NOMO-1 (cell line): ENCODE measurements at regions not wholly inside any gene's neighbourhood (a gene's known extent, or its start where the extent isn't known, plus 50 kb on each side); places are given as distances from the start of the nearest gene placed in this dataset.
"Not testable (repeated sequence)": the region's sequence is repeated elsewhere in the genome, so short reads cannot be mapped to it uniquely, and the experiment has no call there.

ENCODE experiments used
- DNase-seq, 2 experiments: peaks; one replicate each; lab custom pipeline; 2025; ENCODE audit not compliant: unreplicated experiment in 2 of 2; lab: John Stamatoyannopoulos, UW

DNA sequence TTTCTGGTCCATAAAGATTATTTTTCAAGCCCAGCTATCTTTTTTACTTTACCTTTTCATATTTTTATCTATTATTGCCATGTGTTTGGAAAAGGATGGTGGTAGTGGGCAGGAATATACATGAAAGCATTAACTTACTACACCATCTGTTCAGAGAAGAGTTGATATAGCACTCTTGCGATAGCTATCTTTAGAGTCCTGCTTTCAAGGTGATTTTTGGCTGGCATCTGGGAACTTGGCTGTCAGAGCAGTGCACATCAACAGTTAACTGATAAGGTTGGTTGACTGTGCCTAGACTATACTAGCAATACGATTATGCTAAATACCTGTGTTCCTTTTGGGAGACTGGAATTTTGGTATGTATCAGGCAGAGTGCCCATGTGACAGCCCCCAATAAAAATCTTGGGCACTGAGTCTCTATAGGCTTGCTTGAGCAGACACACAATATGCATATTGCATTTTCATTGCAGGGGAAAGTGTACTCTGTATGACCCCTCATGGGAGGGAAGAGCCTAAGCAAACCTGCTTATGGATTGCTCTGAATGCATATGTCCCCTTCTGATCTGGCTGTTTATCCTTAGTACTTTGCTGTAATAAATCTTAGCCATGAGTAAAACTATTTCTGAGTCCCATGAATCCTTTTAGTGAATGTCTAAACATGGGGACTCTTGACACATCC, 227.6 kb upstream of the C9orf72 start:
- DNase-seq, result no peak

DNA sequence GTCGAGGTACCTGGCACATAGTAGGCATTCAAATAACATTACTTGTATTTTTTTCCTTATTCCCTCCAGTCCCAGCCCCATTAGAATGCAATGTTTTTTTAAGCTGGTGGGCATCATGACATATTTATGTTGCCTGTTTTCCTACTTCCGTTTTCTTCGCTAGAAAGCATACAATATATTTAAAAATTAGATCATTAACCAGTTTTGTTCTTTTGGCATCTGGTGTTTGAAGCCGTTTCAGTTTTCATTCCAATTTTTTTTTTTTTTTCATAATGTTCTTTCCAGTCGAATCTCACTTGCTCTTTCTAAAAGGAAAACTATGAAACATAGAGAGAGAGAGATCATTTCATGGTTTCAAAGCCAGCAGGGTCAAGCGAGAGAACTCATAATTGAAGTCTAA, 228.3 kb upstream of the C9orf72 start:
- no peak for DNase-seq

DNA sequence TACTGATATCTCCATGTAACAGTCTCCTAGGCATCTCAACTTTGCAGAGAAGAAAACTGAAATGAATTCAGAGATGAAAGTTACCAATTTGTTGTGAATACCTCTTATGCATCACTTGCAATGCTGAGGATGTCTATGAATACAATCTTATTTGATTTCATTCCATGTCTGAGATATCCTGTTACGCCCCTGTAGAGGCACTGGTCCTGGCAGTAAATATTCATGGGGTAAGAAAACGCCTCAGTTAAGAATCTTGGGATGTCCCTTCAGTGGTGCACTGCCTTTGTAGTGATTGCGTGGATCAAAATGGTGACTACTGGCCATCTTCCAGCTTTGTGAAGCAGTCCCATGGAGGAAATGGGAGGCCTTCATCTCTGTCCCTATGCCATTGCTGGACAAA, 229.1 kb upstream of the C9orf72 start:
- DNase-seq, result no peak

DNA sequence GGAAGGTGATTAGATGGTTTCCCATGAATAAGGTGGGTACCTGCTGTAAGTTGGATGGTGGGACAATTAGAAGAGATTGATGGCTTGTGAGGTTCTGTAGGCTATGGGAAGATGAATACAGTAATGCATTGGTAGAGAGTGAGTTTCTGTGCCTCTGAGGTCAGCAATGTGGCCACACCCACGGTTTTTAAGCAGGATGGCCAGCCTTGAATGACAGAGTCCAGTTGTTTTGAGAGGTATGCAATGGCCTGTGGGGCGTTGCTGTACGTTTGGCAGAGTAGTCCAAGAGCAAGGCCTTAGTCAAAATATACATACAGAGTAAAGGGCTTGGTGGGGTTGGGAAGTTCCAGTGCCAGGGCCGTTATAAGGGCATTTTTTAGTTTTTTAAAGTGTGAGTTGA, 235.6 kb upstream of the C9orf72 start:
- DNase-seq, result no peak

DNA sequence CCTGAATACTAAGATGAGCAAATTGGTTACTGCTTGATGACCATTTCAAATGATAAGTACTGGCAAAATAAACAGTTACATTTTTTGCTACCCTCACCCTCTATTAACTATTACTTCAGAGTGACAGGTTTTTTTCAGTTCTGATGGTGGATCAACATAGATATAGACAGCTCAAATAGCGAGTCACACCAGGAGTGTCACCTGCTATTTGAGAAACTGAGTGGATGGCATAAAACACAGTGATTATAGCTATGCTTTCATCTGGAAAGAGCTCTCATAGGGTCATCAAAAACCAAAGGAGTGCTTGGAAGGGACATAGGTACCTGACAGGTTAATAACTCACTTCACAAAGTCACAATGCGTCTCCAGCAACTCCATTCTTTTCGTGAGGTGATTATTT, 244.5 kb upstream of the C9orf72 start:
- DNase-seq, result no peak

DNA sequence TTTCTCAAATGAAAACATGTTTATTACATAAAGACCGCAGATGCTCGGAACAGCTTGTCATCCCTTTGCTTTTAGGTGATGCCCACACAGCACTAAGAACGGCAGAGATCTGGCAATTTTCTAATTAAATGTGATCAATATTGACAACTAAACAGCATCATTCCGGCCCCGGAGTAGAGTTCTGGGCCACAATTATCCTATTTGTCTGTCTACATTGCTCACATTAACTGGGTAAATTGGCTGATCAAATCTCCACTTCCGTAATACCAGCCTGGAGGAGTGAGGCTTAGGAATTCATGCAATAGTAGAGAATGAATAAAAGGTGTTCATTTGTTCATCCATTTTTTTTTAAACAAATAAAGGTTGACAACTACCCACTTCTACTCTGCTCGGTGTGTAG, 245.1 kb upstream of the C9orf72 start:
- no peak for DNase-seq

DNA sequence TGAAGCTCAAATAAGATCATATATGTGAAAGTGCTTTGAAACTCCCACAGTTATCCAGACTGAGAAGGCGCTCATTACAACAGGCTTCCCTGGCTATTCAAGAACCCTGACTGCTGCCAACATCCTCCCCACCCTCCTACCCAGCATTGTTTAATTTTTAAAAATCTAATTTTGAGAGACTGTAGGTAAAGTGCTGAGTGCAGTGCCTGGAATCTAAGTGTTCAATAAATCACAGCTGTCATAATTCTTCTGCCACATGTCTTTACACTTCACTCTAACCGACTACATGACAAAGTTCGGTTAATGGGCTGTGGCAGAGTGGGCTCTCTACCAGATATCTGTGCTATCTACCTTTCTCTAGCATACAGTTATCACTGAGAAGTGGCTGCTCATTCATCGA, 255.6 kb upstream of the C9orf72 start:
- DNase-seq, result no peak

DNA sequence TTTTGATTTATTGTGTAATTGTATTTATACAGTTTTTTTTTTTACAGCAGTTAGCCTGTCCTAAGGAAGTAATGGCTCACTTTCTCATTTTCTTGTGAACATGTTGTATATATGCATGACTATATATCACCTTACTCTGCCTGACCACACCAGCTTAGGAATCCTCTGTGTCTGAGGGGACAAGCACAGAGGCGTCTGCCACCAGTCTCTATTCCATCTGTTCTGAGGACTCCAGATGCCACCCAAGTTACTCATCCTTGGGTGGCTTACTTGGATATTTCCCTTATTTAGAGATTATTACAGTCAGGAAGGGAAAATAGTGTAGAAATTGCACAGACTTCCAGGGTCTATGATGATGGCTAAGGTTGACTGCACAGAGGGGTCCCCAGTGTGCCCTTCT, 256.3 kb upstream of the C9orf72 start:
- DNase-seq, result no peak

DNA sequence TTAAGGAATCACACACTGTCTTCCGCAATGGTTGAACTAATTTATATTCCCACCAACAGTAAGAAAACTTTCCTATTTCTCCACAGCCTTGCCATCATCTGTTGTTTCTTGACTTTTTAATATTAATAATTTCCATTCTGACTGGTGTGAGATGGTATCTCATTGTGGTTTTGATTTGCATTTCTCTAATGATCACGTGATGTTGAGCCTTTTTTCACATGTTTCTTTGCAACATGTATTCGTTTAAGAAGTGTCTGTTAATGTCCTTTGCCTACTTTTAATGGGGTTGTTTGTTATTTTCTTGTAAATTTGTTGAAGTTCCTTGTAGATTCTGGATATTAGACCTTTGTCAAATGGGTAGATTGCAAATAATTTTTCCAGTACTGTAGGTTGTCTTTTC, 258.8 kb upstream of the C9orf72 start:
- not testable (repeated sequence) for DNase-seq

DNA sequence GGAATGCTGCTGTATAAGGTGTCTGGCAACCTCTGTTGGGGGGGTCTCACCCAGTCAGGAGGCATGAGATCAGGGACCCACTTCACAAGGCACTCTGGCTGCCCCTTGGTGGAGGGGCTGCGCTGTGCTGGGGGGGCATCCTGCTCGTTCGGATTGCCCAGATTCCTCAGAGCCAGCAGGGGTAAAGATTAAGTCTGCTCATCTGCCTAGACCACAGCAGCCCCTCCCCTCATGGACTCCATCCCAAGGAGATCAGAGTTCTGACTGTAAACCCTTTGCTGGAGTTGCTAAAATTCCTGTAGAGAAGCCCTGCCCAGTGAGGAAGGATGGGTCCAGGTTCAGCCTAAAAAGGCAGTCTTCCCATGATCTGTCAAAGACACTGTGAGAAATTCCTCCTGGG, 262.0 kb upstream of the C9orf72 start:
- no peak for DNase-seq

DNA sequence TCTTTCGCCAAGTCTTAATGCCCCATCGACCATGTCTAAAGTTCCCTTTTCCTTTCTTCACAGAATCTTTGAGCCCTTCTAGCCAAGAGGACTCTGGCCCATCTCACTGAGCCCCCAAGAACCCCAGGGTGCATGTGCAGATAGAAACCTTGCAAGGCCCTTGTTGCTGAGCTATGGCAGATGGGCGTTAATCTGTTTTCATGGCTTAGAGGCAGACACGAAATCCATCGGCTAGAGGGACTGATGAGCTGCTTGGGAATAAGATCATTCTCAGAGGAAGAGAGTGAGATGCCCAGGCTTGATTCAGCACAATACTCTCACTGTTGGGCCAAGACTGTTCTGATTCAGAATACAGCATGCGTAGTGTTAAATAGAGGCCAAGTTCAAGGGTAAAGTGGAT, 262.5 kb upstream of the C9orf72 start:
- DNase-seq, result no peak

DNA sequence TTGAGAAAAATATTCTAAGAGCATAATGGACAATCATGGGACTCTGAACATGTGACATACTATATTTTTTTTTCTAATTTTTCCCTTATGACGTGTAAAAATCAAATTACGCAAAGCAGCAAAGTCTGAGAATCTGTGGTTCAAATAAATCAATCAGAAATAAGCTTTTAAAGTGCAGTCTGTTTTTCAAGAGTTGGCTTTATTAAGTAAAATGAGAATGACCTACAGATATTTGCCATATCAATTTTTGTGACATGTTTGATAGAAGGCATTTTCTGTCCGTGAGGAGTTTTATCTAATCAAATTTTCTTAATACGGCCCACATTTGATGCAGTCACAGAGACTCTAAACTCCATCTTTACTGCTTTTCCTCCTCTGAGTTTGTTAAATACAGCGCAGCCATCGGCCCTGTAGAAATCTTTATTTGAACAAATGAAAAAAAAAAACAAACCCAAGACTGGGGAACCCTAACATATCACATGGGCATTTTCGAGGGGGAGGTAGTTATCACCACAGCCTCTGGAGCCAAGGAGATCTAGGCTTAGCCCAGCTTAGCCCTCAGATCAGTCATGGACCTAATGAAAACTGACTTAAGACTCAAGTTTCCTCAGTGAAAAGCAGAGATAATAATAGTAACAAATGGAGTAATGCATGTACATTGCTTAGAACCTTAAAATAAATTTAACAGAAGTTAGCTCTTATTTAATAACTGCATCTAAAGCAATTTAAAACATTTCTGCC, 263.6 kb upstream of the C9orf72 start:
- no peak for DNase-seq

DNA sequence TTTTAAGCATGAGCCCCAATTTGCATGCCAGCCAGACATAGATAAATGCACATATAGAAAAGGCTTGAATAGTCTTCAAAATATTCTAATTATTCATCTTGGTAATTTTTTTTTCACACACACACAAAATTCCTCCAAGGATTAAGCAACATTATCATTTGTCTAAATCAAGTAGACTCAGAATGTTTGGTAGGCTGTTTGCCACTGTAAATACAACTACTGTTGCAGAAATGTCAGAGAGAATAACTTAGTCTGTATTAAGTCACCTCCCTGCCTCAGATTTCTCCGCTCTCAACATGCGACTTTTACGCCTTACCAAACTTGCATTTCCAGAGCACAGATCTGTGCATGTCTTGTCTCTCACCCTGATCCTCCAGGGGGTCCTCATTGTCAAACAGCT, 265.6 kb upstream of the C9orf72 start:
- DNase-seq, result no peak

DNA sequence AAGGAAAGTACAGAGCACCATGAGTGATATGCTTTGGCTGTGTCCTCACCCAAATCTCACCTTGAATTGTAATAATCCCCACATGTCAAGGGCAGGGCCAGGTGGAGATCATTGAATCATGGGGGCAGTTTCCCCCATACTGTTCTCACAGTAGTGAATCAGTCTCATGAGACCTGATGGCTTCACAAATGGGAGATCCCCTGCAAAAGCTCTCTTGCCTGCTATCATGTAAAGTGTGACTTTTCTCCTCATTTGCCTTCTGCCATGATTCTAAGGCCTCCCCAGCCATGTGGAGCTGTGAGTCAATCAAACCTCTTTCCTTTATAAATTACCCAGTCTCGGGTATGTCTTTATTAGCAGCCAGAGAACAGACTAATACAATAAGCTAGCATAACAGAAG, 266.5 kb upstream of the C9orf72 start:
- DNase-seq, result not testable (repeated sequence)

DNA sequence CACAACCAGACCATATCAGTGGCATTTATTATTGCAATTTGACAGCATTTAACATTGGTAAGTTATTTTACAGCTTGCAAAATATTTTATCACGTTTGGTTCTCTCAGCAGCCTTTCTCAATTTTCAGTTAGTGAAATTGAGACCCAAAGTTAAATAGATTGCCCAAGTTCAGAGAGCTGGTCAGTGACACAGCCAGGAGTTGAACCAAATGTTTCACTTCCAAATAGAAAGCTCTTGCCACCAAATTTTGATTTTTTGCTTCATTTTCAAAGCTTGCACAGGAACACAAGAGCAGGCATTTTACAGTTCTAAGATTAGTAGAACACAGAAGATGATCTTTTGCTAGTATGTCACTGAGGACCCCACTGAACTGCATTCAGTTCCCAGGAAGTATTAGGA, 271.5 kb upstream of the C9orf72 start:
- DNase-seq, result no peak

DNA sequence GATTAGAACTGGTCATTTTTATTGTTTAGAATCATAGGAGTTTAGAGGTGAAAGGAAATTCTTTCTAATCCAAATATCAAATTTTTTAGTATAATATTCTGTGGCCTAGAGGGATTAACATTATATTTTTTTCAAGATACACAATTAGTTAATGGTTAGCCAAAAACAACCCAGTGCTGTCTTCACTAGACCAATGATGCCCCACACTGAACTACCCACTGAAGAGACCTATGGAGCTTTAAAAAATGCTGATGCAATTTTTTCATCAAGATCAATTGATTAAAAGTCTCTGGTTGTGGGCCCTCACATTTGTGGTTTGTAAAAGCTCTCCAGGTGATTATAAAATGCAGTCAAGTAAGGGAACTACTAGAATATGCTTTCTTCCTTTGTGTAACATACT, 274.1 kb upstream of the C9orf72 start:
- no peak for DNase-seq

DNA sequence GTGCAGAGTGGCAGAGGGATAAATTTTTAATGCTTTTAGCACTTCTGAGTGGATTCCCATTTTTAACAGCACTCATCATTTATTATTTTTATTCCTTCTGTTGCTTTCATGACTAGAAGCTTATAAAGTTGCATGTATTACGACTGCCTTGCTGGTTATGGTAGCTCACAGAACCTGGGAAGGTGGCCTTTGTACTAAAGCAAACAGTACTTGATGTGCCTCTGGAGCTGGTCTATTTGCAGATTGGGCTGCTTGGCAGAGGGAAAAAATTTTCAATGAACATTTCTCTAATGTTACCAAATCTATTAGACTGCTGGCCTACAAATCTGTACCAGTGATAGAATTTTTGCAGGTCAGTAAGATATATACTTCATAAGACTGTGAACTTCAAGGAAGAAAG, 274.5 kb upstream of the C9orf72 start:
- DNase-seq, result no peak

DNA sequence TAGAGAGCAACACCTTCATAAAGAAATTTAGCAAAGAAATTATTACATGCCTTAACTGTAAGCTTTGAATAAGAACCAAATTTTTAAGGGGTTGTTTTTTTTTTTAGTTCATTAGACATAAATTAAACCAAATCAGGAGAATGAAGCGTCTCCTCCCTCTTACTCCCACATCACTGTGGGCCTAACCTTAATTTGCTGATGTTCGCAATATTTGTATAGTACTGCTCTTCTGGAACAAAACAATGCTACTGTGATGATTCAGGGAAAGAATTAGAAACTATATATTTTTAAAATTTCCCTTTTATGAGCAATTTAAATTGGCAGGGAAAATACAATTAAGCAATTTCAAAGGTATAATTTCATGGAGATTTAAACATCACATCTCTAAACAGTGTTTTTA, 275.0 kb upstream of the C9orf72 start:
- DNase-seq, result no peak

DNA sequence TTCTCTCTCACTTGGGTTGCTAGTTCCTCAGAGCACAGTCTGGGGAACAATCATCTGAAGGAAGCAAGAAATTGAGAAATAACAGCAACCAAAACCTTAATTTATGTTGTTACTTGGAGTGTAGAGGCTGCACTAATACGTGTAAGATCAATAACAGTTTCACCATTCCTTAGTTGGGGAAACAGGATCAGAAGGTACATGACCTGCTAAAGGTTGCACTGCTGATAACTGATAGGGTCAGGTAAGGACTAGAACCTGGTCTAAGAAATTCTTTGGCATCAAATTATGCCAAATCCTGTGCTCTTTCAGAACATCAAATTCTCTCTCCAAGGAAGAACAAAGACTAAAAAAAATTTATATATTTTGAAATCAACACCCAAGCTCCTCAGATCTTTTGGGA, 278.6 kb upstream of the C9orf72 start:
- no peak for DNase-seq

DNA sequence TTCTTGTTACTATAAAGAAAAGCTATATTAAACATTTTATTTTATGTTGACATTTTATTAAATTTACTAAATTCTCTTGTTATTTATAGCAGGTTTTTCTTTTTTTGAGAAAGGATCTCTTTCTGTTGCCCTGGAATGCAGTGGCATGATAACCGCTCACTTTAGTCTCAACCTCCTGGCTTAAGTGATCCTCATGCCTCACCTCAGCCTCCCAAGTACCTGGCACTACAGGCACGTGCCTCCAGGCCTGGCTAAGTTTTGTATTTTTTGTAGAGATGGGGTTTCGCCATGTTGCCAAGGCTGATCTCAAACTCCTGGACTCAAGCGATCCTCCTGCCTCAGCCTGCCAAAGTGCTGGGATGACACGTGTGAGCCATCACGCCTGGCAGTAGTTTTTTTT, 280.2 kb upstream of the C9orf72 start:
- DNase-seq, result no peak

DNA sequence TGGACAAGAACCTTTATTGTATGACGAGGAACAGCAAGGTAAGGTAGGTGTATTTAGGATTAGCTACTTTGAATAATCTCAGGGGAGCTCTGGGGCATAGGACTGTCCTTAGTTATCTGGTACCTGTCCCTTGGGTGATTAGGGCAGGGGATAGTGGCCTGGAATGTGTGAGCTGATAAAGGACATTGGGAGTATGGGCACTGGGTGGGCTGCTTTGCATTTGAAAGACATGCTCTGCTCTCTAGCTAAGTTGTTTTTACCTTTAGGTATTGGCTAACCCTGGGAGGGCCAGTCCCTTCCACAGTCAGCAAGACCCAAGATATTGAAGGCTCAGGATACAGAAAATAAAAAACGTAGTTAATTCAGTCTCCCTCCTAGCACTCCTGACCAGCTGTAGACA, 282.8 kb upstream of the C9orf72 start:
- no peak for DNase-seq

DNA sequence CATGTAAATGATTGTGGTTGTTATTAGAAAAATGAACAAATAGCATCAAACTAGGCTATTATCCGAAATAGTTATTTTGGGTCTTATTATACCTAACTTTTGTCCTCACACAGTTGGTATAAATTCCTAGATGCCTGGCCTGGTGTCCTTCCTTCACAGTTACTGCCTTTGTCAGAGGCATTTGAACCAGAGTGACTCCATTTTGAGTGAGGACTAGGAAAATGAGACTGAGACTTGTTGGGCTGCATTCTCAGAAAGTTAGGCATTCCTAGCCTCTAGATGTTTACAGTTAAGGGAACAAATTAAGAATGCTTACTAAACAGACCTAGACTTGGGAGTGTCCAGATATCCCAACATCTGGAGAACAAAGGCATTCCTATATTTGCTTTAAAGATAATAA, 283.5 kb upstream of the C9orf72 start:
- no peak for DNase-seq

DNA sequence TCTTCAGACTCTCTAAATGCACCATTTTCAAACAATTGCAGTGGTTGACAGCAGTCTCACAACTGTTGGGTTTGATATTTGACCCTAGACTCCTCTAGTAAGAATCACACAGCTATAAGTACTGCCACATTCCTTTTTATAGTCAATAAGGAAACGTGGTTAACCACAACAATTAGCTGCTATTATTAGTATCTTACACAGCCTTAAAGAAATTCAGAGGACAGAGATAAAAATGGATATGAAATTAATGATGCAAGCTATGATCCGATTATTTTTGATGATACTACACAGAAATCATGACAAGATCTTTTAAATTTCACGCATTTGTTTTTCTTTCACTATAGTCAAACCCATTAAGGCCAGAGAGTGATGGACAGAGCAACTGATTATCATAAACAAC, 288.6 kb upstream of the C9orf72 start:
- no peak for DNase-seq
